ENCODE measurements at regions not wholly inside any gene's neighbourhood (a gene's known extent, or its start where the extent isn't known, plus 50 kb on each side); places are given as distances from the start of the nearest gene placed in this dataset.

DNA sequence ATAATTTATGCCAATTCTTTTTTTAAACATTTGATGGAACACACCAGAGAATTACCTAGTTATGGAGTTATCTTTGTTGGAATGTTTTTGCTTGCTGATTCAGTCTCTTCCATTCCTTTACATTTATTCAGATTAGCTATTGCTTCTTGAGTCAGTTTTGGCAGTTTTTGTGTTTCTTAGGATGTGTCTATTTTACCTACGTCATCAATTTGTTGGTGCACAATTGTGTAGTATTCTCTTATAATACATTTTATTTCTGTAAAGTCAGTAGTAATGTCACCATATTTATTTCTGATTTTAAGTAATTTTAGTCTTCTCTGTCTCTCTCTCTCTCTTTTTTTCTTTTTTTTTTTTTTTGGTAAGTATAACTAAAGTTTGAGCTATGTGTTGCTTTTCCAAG lies 929.5 kb upstream of the RAG2 start:
- no peaks in the 10 kb centered on the region for H3K27me3 ChIP-seq (ENCODE audit: insufficient read depth, low read length)
- no peak overlapping the region for H3K9ac ChIP-seq (ENCODE audit: low read length)
- H3K9me3 Mint-ChIP-seq (ENCODE audit: unreplicated experiment) = peaks cover 7% of the 10 kb centered on the region
- no peaks in the 10 kb centered on the region for H3K36me3 Mint-ChIP-seq (ENCODE audit: low read depth, unreplicated experiment)
- DNase-seq (ENCODE audit: low read depth) (no peak), FAIRE-seq (no peak)
- peaks cover 3% of the 10 kb centered on the region for H3K4me1 Mint-ChIP-seq (ENCODE audit: low read depth, unreplicated experiment)
- no peaks in the 10 kb centered on the region for H3K36me3 ChIP-seq (ENCODE audit: insufficient read depth, low read length)
- H3K4me2 ChIP-seq (ENCODE audit: low read length) = no peak overlapping the region
- no peaks in the 10 kb centered on the region for H4K20me1 ChIP-seq (ENCODE audit: insufficient read depth, low read length)
- no peak overlapping the region for H3K27ac Mint-ChIP-seq (ENCODE audit: unreplicated experiment)
- no peak overlapping the region for H3K4me3 ChIP-seq (ENCODE audit: insufficient read depth, low read depth, low read length)
- H3K79me2 ChIP-seq (ENCODE audit: insufficient read depth, low read length) = no peaks in the 10 kb centered on the region
- no peak for TF ChIP-seq EZH2 (IDR thresholded peaks at IDR 0.05; ENCODE audit: insufficient read depth, low read length)
- TF ChIP-seq, protein P1, sequence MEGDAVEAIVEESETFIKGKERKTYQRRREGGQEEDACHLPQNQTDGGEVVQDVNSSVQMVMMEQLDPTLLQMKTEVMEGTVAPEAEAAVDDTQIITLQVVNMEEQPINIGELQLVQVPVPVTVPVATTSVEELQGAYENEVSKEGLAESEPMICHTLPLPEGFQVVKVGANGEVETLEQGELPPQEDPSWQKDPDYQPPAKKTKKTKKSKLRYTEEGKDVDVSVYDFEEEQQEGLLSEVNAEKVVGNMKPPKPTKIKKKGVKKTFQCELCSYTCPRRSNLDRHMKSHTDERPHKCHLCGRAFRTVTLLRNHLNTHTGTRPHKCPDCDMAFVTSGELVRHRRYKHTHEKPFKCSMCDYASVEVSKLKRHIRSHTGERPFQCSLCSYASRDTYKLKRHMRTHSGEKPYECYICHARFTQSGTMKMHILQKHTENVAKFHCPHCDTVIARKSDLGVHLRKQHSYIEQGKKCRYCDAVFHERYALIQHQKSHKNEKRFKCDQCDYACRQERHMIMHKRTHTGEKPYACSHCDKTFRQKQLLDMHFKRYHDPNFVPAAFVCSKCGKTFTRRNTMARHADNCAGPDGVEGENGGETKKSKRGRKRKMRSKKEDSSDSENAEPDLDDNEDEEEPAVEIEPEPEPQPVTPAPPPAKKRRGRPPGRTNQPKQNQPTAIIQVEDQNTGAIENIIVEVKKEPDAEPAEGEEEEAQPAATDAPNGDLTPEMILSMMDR (IDR thresholded peaks at IDR 0.05; ENCODE audit: insufficient read depth, low read depth, low read length) = no peak
- H3K4me3 Mint-ChIP-seq (ENCODE audit: unreplicated experiment) = no peak overlapping the region
- H3K27me3 Mint-ChIP-seq (ENCODE audit: low read depth, unreplicated experiment) = no peaks in the 10 kb centered on the region
- H3K9me3 ChIP-seq (ENCODE audit: insufficient read depth, low read depth, low read length) = peaks cover 8% of the 10 kb centered on the region
- H2AFZ ChIP-seq (ENCODE audit: low read depth, low read length) = no peak overlapping the region
- H3K4me1 ChIP-seq (ENCODE audit: insufficient read depth, low read length) = no peaks in the 10 kb centered on the region
- no peak overlapping the region for H3K27ac ChIP-seq (ENCODE audit: low read depth, low read length)

DNA sequence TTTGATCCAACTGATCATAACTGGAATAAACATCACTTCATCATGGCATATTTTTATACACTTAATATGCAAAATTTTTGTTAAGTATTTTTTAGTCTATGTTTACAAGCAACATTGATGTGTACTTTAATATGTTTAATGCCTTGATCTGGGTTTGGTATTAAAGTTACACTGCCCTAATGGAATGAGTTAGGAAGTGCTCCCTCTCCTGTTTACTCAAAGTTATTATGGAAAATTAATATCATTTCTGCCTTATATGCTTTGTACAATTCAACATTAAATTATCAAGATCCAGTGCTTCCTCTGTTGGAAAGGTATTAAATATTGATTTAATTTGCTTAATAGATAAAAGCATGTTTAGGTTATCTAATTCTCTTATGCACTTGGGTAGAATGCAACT lies 927.3 kb upstream of the RAG2 start:
- no peaks in the 10 kb centered on the region for H4K20me1 ChIP-seq (ENCODE audit: insufficient read depth, low read length)
- H3K27me3 ChIP-seq (ENCODE audit: insufficient read depth, low read length) = no peaks in the 10 kb centered on the region
- H3K4me2 ChIP-seq (ENCODE audit: low read length) = no peak overlapping the region
- no peak for FAIRE-seq
- H3K9me3 ChIP-seq (ENCODE audit: insufficient read depth, low read depth, low read length) = peaks cover 8% of the 10 kb centered on the region
- H3K27ac Mint-ChIP-seq (ENCODE audit: unreplicated experiment) = no peak overlapping the region
- no peaks in the 10 kb centered on the region for H3K79me2 ChIP-seq (ENCODE audit: insufficient read depth, low read length)
- H3K36me3 Mint-ChIP-seq (ENCODE audit: low read depth, unreplicated experiment) = no peaks in the 10 kb centered on the region
- no peak overlapping the region for H2AFZ ChIP-seq (ENCODE audit: low read depth, low read length)
- TF ChIP-seq EZH2 (IDR thresholded peaks at IDR 0.05; ENCODE audit: insufficient read depth, low read length) = no peak
- TF ChIP-seq, protein P1 (IDR thresholded peaks at IDR 0.05; ENCODE audit: insufficient read depth, low read depth, low read length) = no peak
- H3K27ac ChIP-seq (ENCODE audit: low read depth, low read length) = no peak overlapping the region
- H3K4me1 Mint-ChIP-seq (ENCODE audit: low read depth, unreplicated experiment) = no peaks in the 10 kb centered on the region
- DNase-seq (ENCODE audit: low read depth) = no peak
- no peaks in the 10 kb centered on the region for H3K27me3 Mint-ChIP-seq (ENCODE audit: low read depth, unreplicated experiment)
- H3K9ac ChIP-seq (ENCODE audit: low read length) = no peak overlapping the region
- H3K9me3 Mint-ChIP-seq (ENCODE audit: unreplicated experiment) = peaks cover 7% of the 10 kb centered on the region
- no peak overlapping the region for H3K4me3 ChIP-seq (ENCODE audit: insufficient read depth, low read depth, low read length)
- H3K36me3 ChIP-seq (ENCODE audit: insufficient read depth, low read length) = no peaks in the 10 kb centered on the region
- no peak overlapping the region for H3K4me3 Mint-ChIP-seq (ENCODE audit: unreplicated experiment)
- H3K4me1 ChIP-seq (ENCODE audit: insufficient read depth, low read length) = no peaks in the 10 kb centered on the region

DNA sequence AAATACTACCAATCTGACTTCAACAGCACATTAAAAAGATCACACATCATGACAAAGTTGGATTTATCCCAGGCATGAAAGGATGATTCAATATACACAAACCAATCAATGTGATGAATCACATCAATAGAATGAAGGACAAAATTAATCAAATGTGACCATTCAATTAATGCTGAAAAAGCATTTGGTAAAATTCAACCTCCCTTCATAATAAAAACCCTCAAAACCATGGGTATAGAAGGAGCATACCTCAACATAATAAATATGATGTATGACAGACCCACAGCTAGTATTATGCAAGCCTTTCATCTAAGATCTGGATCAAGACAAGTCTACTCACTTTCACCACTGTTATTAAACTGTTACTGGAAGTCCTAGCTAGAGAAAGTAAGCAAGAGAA lies 921.7 kb upstream of the RAG2 start:
- Histone ChIP-seq H3K36me3 (ENCODE audit: insufficient read depth, low read length) (no peaks in the 10 kb centered on the region), H3K9me3 (ENCODE audit: insufficient read depth, low read depth, low read length) (no peaks in the 10 kb centered on the region), H4K20me1 (ENCODE audit: insufficient read depth, low read length) (no peaks in the 10 kb centered on the region), H3K79me2 (ENCODE audit: insufficient read depth, low read length) (no peaks in the 10 kb centered on the region), H3K4me3 (ENCODE audit: insufficient read depth, low read depth, low read length) (no peak overlapping the region), H3K4me2 (ENCODE audit: low read length) (no peak overlapping the region), H2AFZ (ENCODE audit: low read depth, low read length) (no peak overlapping the region), H3K4me1 (ENCODE audit: insufficient read depth, low read length) (no peaks in the 10 kb centered on the region), H3K27ac (ENCODE audit: low read depth, low read length) (no peak overlapping the region), H3K27me3 (ENCODE audit: insufficient read depth, low read length) (no peaks in the 10 kb centered on the region), H3K9ac (ENCODE audit: low read length) (no peak overlapping the region)
- Mint-ChIP-seq H3K27me3 (ENCODE audit: low read depth, unreplicated experiment) (no peaks in the 10 kb centered on the region), H3K4me3 (ENCODE audit: unreplicated experiment) (no peak overlapping the region), H3K4me1 (ENCODE audit: low read depth, unreplicated experiment) (no peaks in the 10 kb centered on the region), H3K9me3 (ENCODE audit: unreplicated experiment) (peaks cover 8% of the 10 kb centered on the region), H3K36me3 (ENCODE audit: low read depth, unreplicated experiment) (no peaks in the 10 kb centered on the region), H3K27ac (ENCODE audit: unreplicated experiment) (no peak overlapping the region)
- TF ChIP-seq, protein P1 (IDR thresholded peaks at IDR 0.05; ENCODE audit: insufficient read depth, low read depth, low read length) = no peak
- TF ChIP-seq EZH2 (IDR thresholded peaks at IDR 0.05; ENCODE audit: insufficient read depth, low read length) = no peak
- no peak for FAIRE-seq
- no peak for DNase-seq (ENCODE audit: low read depth)
